ENCODE measurements at regions not wholly inside any gene's neighbourhood (a gene's known extent, or its start where the extent isn't known, plus 50 kb on each side); places are given as distances from the start of the nearest gene placed in this dataset.

DNA sequence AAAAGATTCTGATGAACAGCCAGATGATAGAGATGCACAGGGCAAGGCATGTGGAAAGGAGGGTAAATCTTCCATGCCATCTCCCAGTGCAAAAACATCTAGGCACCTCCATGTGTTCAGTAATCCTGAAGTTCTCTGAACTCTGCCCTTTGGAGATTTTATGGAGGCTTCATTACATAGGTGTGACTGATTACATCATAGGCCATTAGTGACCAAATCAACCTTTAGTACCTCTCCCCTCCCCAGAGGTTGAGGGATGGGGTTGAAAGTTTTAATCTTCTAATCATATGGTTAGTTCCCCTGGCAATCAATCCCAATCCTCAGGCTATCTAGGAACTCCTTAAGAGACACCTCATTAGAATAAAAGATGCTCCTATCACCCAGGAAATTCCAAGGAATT, 2190.2 kb upstream of the PIK3C3 start:
- H3K4me3 ChIP-seq (ENCODE audit: low read depth in 1 of 2, low read length in 2 of 2), result no peak overlapping the region
- no peaks in the 10 kb centered on the region for H3K4me1 ChIP-seq (ENCODE audit: control insufficient read depth in 2 of 2, insufficient read depth in 2 of 2, low read length in 1 of 2)
- no peak overlapping the region for H3K27ac ChIP-seq (ENCODE audit: low read depth in 2 of 2, low read length in 1 of 2)
- no peaks in the 10 kb centered on the region for H3K27me3 ChIP-seq (ENCODE audit: control insufficient read depth in 1 of 2, insufficient read depth in 2 of 2, low read length in 2 of 2)
- no peaks in the 10 kb centered on the region for H3K9me3 ChIP-seq (ENCODE audit: control insufficient read depth in 2 of 2, insufficient read depth in 1 of 2, low read depth in 1 of 2, low read length in 1 of 2)
- no peaks in the 10 kb centered on the region for H3K36me3 ChIP-seq (ENCODE audit: control insufficient read depth in 2 of 2, insufficient read depth in 2 of 2, low read length in 1 of 2)

DNA sequence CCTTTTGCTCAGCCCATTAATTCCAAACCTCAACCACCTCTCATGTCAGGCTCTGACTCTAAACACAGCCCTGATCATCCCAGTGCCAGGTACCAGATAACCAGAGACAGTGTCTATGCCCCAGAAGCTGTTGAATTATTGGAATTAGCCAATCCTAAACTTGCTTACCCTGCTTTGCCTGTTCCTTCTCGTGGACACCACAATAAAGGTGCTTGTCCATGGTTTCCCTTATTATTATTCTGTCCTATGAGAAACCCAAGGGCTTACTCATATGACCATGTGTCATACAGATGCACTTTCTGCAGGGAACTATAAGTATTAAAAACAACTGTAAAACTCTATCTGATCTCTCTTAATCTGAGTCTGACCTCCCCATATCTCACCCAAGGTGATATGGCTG, 2193.8 kb upstream of the PIK3C3 start:
- H3K4me3 ChIP-seq (ENCODE audit: low read depth in 1 of 2, low read length in 2 of 2), result no peak overlapping the region
- 46 to 65% methylated on average over 1 of the region's 1 CpG for WGBS, 2 donors
- H3K27me3 ChIP-seq (ENCODE audit: control insufficient read depth in 1 of 2, insufficient read depth in 2 of 2, low read length in 2 of 2), result no peaks in the 10 kb centered on the region
- no peak overlapping the region for H3K27ac ChIP-seq (ENCODE audit: low read depth in 2 of 2, low read length in 1 of 2)
- no peaks in the 10 kb centered on the region for H3K36me3 ChIP-seq (ENCODE audit: control insufficient read depth in 2 of 2, insufficient read depth in 2 of 2, low read length in 1 of 2)
- no peaks in the 10 kb centered on the region for H3K4me1 ChIP-seq (ENCODE audit: control insufficient read depth in 2 of 2, insufficient read depth in 2 of 2, low read length in 1 of 2)
- H3K9me3 ChIP-seq (ENCODE audit: control insufficient read depth in 2 of 2, insufficient read depth in 1 of 2, low read depth in 1 of 2, low read length in 1 of 2), result no peaks in the 10 kb centered on the region

DNA sequence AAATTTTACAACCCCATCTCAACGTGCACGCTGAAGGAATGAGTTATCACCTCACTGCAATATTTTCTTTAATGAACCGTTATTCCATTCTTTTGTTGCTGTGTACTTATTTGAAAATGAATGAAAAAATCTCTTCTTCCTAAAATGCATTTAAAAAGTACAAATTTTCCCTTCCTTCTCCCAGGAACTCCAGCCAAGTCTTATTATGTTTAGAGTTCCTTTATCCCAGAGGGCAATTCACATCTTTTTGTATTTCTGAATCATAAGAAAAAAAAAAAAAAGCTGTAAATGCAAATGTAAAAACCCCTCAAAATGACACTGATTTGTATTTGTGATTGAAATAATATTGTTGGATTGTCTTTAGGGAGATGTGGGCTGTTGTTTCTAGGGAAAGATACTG, 2194.3 kb upstream of the CELF4 start:
- Histone ChIP-seq H3K36me3 (ENCODE audit: control insufficient read depth in 2 of 2, insufficient read depth in 2 of 2, low read length in 1 of 2) (no peaks in the 10 kb centered on the region), H3K27ac (ENCODE audit: low read depth in 2 of 2, low read length in 1 of 2) (no peak overlapping the region), H3K4me1 (ENCODE audit: control insufficient read depth in 2 of 2, insufficient read depth in 2 of 2, low read length in 1 of 2) (no peaks in the 10 kb centered on the region), H3K9me3 (ENCODE audit: control insufficient read depth in 2 of 2, insufficient read depth in 1 of 2, low read depth in 1 of 2, low read length in 1 of 2) (no peaks in the 10 kb centered on the region), H3K27me3 (ENCODE audit: control insufficient read depth in 1 of 2, insufficient read depth in 2 of 2, low read length in 2 of 2) (no peaks in the 10 kb centered on the region), H3K4me3 (ENCODE audit: low read depth in 1 of 2, low read length in 2 of 2) (no peak overlapping the region)
- WGBS, 2 donors, result 68 to 71% methylated on average over 3 of the region's 3 CpGs

DNA sequence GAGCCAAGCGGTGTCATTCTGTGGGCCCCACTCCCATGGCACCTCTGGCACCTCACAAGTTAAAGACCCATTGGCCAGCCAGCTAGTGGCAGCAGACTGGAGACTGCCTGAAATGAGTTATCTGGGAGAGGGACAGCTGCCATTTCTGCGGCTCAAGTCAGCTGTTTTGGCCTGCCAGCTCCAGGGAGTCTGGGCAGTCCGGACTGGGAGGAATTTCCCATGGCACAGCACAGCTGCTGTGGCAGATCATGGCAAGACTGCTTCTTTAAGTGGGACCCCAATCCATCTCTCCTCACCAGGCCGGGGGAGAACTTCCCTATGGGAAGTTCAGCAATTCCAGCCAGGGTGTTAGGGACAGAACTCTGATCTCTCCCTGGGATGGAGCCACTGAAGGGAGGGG, 2187.6 kb upstream of the CELF4 start:
- no peaks in the 10 kb centered on the region for H3K36me3 ChIP-seq (ENCODE audit: control insufficient read depth in 2 of 2, insufficient read depth in 2 of 2, low read length in 1 of 2)
- WGBS, 2 donors, result 93 to 96% methylated on average over 4 of the region's 4 CpGs
- no peaks in the 10 kb centered on the region for H3K4me1 ChIP-seq (ENCODE audit: control insufficient read depth in 2 of 2, insufficient read depth in 2 of 2, low read length in 1 of 2)

DNA sequence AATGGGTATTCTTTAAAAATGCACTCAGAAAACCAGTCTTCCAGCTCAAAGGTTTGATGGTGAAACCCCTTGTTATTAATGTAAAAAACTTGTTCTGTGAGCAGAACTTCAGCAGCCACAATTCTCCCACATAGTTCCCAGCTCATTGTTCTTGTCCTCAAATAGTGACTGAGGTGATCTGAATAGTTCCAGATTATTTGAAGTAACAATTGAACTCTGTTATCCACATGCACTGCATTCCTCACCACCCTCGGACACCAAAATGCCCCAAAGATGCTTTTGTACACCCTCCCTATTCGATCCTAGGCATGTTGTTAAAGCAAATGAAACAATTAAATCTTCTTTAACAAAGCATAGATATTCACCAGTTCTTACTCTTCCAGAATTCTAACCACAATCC, 2186.8 kb upstream of the CELF4 start:
- no peak overlapping the region for H3K27ac ChIP-seq (ENCODE audit: low read depth in 2 of 2, low read length in 1 of 2)
- H3K36me3 ChIP-seq (ENCODE audit: control insufficient read depth in 2 of 2, insufficient read depth in 2 of 2, low read length in 1 of 2), result no peaks in the 10 kb centered on the region
- 41 to 45% methylated on average over 2 of the region's 2 CpGs for WGBS, 2 donors
- no peaks in the 10 kb centered on the region for H3K27me3 ChIP-seq (ENCODE audit: control insufficient read depth in 1 of 2, insufficient read depth in 2 of 2, low read length in 2 of 2)
- no peaks in the 10 kb centered on the region for H3K4me1 ChIP-seq (ENCODE audit: control insufficient read depth in 2 of 2, insufficient read depth in 2 of 2, low read length in 1 of 2)
- peaks cover 0 to 3% of the 10 kb centered on the region in 2 donors for H3K9me3 ChIP-seq (ENCODE audit: control insufficient read depth in 2 of 2, insufficient read depth in 1 of 2, low read depth in 1 of 2, low read length in 1 of 2)
- H3K4me3 ChIP-seq (ENCODE audit: low read depth in 1 of 2, low read length in 2 of 2), result no peak overlapping the region

More for the DNA sequence above, 2187.6 kb upstream of the CELF4 start:
- H3K4me3 ChIP-seq (ENCODE audit: low read depth in 1 of 2, low read length in 2 of 2), result no peak overlapping the region
- no peaks in the 10 kb centered on the region for H3K27me3 ChIP-seq (ENCODE audit: control insufficient read depth in 1 of 2, insufficient read depth in 2 of 2, low read length in 2 of 2)
- H3K9me3 ChIP-seq (ENCODE audit: control insufficient read depth in 2 of 2, insufficient read depth in 1 of 2, low read depth in 1 of 2, low read length in 1 of 2), result peaks cover 0 to 3% of the 10 kb centered on the region in 2 donors
- H3K27ac ChIP-seq (ENCODE audit: low read depth in 2 of 2, low read length in 1 of 2), result no peak overlapping the region

DNA sequence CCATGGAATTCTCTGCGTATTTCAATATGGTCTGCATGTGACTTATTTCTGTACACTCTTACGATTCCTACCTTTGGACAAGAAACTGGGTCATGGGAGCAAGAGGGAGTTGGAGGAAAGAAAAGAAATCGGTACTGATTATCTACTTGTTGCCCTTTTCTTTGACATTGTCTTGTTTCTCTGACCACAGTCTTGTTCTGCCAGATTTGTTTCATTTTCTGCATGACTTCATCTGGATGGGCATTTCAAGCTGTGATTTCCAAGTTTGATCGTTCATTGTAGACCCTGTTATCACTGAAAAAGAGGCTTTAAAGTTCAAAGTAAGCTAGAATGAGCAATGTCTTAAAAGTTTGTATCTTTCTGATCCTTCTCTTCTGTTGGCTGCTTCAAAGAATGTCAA, 2186.3 kb upstream of the CELF4 start:
- 73 to 76% methylated on average over 4 of the region's 4 CpGs for WGBS, 2 donors

DNA sequence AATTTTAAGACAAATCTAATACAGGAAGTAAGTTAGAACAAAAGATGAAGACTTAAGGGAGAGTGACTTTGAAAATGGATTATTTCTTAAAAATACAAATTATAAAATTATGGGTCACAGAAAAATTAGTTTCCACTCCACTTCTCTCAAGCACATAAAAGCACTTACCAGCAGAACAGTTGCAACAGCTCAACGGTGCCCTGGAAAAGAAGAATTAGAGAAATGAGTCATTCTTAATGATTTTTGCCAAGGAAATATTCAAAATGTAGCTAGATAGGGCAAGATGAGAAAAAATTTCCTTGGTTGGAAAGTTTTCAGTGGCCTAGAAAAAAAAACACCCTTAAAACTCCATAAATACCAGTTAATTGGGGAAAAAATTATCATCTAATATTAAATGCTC, 2185.6 kb upstream of the CELF4 start:
- 28 to 56% methylated on average over 1 of the region's 1 CpG for WGBS, 2 donors
- Histone ChIP-seq H3K27me3 (ENCODE audit: control insufficient read depth in 1 of 2, insufficient read depth in 2 of 2, low read length in 2 of 2) (no peaks in the 10 kb centered on the region), H3K4me3 (ENCODE audit: low read depth in 1 of 2, low read length in 2 of 2) (no peak overlapping the region), H3K9me3 (ENCODE audit: control insufficient read depth in 2 of 2, insufficient read depth in 1 of 2, low read depth in 1 of 2, low read length in 1 of 2) (peaks cover 0 to 3% of the 10 kb centered on the region in 2 donors), H3K36me3 (ENCODE audit: control insufficient read depth in 2 of 2, insufficient read depth in 2 of 2, low read length in 1 of 2) (no peaks in the 10 kb centered on the region), H3K4me1 (ENCODE audit: control insufficient read depth in 2 of 2, insufficient read depth in 2 of 2, low read length in 1 of 2) (no peaks in the 10 kb centered on the region), H3K27ac (ENCODE audit: low read depth in 2 of 2, low read length in 1 of 2) (no peak overlapping the region)

More for the DNA sequence above, 2186.3 kb upstream of the CELF4 start:
- Histone ChIP-seq H3K4me1 (ENCODE audit: control insufficient read depth in 2 of 2, insufficient read depth in 2 of 2, low read length in 1 of 2) (no peaks in the 10 kb centered on the region), H3K4me3 (ENCODE audit: low read depth in 1 of 2, low read length in 2 of 2) (no peak overlapping the region), H3K27ac (ENCODE audit: low read depth in 2 of 2, low read length in 1 of 2) (no peak overlapping the region), H3K36me3 (ENCODE audit: control insufficient read depth in 2 of 2, insufficient read depth in 2 of 2, low read length in 1 of 2) (no peaks in the 10 kb centered on the region), H3K27me3 (ENCODE audit: control insufficient read depth in 1 of 2, insufficient read depth in 2 of 2, low read length in 2 of 2) (no peaks in the 10 kb centered on the region), H3K9me3 (ENCODE audit: control insufficient read depth in 2 of 2, insufficient read depth in 1 of 2, low read depth in 1 of 2, low read length in 1 of 2) (peaks cover 0 to 3% of the 10 kb centered on the region in 2 donors)

DNA sequence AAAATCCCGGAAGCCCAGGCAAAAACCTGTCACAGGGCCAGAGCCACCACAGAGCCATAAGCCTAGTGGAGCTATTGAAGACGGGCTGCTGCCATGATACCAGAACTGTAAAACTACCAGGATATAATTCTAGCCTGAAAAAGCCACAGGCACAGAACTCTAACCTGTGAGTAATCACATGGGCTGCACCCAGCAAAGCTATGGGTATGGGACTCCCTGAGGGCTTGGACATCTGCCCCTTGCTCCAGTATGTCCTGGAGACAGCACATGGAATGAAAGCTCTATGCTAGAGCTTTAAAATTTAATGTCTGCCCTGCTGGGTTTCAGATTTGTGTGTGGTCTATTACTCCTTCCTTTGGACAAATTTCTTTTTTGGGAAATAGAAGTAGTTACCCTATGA, 2183.6 kb upstream of the CELF4 start:
- Histone ChIP-seq H3K36me3 (ENCODE audit: control insufficient read depth in 2 of 2, insufficient read depth in 2 of 2, low read length in 1 of 2) (no peaks in the 10 kb centered on the region), H3K4me1 (ENCODE audit: control insufficient read depth in 2 of 2, insufficient read depth in 2 of 2, low read length in 1 of 2) (no peaks in the 10 kb centered on the region), H3K9me3 (ENCODE audit: control insufficient read depth in 2 of 2, insufficient read depth in 1 of 2, low read depth in 1 of 2, low read length in 1 of 2) (peaks cover 0 to 3% of the 10 kb centered on the region in 2 donors), H3K27ac (ENCODE audit: low read depth in 2 of 2, low read length in 1 of 2) (no peak overlapping the region), H3K27me3 (ENCODE audit: control insufficient read depth in 1 of 2, insufficient read depth in 2 of 2, low read length in 2 of 2) (no peaks in the 10 kb centered on the region), H3K4me3 (ENCODE audit: low read depth in 1 of 2, low read length in 2 of 2) (no peak overlapping the region)
- 85 to 88% methylated on average over 2 of the region's 2 CpGs for WGBS, 2 donors

DNA sequence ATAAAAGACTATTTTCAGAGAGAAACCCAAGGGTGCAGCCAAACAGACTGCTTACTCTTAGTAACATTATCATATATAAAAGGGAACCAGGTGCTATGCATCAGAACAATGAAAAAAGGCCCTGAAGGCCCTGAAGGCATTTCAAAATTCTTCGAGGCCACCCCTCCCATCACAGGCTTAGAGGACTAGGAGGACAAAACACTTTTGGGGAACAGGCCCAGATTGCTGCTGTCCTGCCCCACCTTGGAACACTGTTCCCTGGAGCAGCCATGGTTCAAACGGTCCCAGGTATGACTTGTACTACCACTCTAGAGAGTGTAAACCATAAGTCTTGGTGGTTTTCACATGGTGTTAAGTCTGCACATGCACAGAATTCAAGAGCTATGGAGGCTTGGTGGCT, 2183.1 kb upstream of the CELF4 start:
- H3K27me3 ChIP-seq (ENCODE audit: control insufficient read depth in 1 of 2, insufficient read depth in 2 of 2, low read length in 2 of 2), result no peaks in the 10 kb centered on the region
- H3K27ac ChIP-seq (ENCODE audit: low read depth in 2 of 2, low read length in 1 of 2), result no peak overlapping the region
- H3K36me3 ChIP-seq (ENCODE audit: control insufficient read depth in 2 of 2, insufficient read depth in 2 of 2, low read length in 1 of 2), result no peaks in the 10 kb centered on the region
- no peaks in the 10 kb centered on the region for H3K4me1 ChIP-seq (ENCODE audit: control insufficient read depth in 2 of 2, insufficient read depth in 2 of 2, low read length in 1 of 2)
- H3K9me3 ChIP-seq (ENCODE audit: control insufficient read depth in 2 of 2, insufficient read depth in 1 of 2, low read depth in 1 of 2, low read length in 1 of 2), result peaks cover 0 to 3% of the 10 kb centered on the region in 2 donors
- WGBS, 2 donors, result 68 to 79% methylated on average over 2 of the region's 2 CpGs
- H3K4me3 ChIP-seq (ENCODE audit: low read depth in 1 of 2, low read length in 2 of 2), result no peak overlapping the region

DNA sequence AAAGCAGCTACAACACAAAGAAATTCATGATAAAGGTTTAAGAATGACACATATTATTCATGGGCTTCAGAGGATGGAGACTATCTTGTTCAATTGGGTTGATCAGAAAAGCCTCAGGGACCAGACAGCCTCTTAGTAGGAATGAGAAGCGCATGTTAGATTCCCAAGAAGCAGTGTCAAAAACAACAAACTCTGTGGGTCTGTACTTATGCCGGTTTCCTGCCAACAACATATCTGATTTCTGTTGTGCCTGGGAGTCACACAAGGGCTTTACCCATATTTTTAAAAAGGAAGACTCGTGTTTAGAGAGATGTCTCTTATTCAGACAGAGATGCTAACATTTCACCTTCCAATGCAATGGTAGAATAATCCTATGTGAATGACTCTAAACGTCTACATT, 2180.6 kb upstream of the CELF4 start:
- 56 to 65% methylated on average over 4 of the region's 4 CpGs for WGBS, 2 donors

More for the DNA sequence above, 2180.6 kb upstream of the CELF4 start:
- Histone ChIP-seq H3K4me3 (ENCODE audit: low read depth in 1 of 2, low read length in 2 of 2) (no peak overlapping the region), H3K4me1 (ENCODE audit: control insufficient read depth in 2 of 2, insufficient read depth in 2 of 2, low read length in 1 of 2) (no peaks in the 10 kb centered on the region), H3K27me3 (ENCODE audit: control insufficient read depth in 1 of 2, insufficient read depth in 2 of 2, low read length in 2 of 2) (no peaks in the 10 kb centered on the region), H3K36me3 (ENCODE audit: control insufficient read depth in 2 of 2, insufficient read depth in 2 of 2, low read length in 1 of 2) (no peaks in the 10 kb centered on the region), H3K9me3 (ENCODE audit: control insufficient read depth in 2 of 2, insufficient read depth in 1 of 2, low read depth in 1 of 2, low read length in 1 of 2) (no peaks in the 10 kb centered on the region), H3K27ac (ENCODE audit: low read depth in 2 of 2, low read length in 1 of 2) (no peak overlapping the region)

All from esophagus (tissue), 2 donors.